Stimulated activated CD4-positive, alpha-beta T cell treated with anti-CD3 and anti-CD28 coated beads, Interleukin-2, amount 100 ng/mL, for 48 hours (primary cell): ENCODE measurements at regions not wholly inside any gene's neighbourhood (a gene's known extent, or its start where the extent isn't known, plus 50 kb on each side); places are given as distances from the start of the nearest gene placed in this dataset.

ENCODE experiments used
- DNase-seq, 2 donors: peaks; one replicate each; pipeline ENCODE4 v3.0.0-alpha.2; 2020

- no peak for DNase-seq
Measured at GRCh38 chr12:13486794-13487193, 290.3 kb downstream of the EMP1 start.

- DNase-seq: no peak
Measured at GRCh38 chr12:13478650-13479181, 282.2 kb downstream of the EMP1 start.

DNA sequence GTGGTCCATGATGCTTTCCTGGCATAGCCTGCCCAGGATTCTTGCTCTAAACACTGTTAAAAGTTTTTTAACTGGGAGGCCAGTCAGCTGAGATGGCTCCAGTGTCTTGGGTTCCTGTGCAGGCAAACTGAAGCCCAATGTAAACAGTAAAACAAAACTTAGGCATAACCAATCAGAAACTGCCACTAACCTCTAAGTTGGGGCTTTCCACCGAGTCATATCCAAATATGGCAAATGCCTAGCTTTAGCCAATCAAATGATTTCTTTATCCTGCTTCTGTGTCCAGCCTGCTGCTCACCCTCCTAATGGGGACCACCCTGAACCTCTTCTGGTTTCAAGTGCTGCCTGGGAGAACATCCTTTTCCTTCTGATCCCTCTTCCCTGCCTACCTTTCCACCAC is 277.9 kb downstream of the EMP1 start:
- DNase-seq: no peak

GRCh38 chr12:13472690-13473089 is 276.2 kb downstream of the EMP1 start:
- no peak for DNase-seq

DNA sequence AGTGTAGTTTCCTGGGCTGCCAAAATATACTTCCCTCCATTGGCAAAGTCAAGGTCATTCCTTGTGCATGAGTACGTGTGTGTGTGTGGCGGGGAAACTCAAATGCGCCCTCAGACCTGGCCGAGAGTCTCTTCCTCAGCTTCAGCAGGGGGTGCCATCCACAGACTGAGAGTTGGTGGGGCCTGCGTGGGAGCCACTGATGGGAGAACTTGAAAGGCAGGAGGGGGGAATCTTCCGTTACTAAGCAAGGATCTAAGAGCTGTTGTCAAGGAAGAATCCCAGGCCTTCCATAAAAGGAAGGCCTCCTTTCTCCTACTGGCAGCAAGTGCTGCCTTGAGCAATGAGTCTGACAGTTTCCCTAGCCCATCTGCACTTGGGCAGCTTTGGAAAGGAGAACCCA is 274.9 kb downstream of the EMP1 start:
- DNase-seq: no peak

- no peak for DNase-seq
Measured at GRCh38 chr12:13465635-13466034, 269.1 kb downstream of the EMP1 start.

GRCh38 chr12:13463189-13463588 is 266.7 kb downstream of the EMP1 start:
- DNase-seq: no peak

- DNase-seq: no peak
Measured at GRCh38 chr12:13462450-13462849, 265.9 kb downstream of the EMP1 start.

DNA sequence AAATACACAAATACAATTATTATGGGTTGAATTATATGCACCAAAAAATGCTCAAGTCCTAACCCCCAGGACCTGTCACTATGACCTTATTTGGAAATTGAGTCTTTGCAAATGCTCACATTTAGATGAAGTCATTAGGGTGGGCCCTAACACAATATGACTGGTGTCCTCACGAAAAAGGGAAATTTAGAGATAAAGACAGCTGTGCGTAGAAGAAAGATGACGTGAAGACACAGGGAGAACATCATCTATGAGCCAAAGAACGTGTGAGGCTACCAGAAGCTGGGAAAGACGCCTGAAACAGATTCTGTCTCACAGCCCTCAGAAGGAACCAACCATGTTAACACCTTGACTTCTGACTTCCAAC is 259.2 kb downstream of the EMP1 start:
- DNase-seq: no peak

DNA sequence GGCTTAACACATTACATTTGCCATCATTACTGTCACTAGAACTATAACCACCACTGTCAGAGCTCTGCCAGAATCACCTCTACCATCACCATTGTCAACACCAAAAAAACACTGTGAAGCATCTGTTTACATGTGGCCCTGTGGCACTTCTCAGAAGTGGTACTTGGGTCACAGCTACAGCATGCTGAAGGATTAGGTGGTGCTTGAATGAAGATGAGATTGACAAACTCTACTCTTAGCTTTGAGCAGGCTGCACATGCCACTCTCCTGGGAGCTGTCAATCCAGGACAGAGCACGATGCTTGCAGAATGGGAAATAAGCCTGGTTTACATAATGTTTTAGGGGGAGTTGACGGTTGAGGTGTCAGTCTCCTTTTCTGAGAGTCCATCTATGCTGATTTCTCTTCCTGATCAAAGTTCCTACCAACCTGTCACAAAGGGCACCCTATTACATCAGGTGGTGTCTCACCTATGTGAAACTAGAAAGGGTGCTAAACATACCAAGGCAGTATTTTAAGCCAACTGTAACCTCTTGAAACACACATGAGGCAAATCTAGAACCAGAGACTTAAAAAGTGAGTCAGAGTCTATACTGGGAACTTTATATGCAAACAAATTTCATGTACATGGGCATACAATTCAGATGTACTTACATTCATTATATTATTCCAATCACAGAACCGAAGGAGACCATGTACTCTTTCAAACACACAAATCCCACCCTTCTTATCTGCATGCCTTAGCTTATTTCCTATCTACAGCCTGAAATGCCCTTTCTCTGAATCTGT is 258.7 kb downstream of the EMP1 start:
- no peak for DNase-seq

- DNase-seq: no peak
Measured at GRCh38 chr12:13452955-13453570, 256.5 kb downstream of the EMP1 start.

- DNase-seq: no peak
Measured at GRCh38 chr12:13451776-13452175, 255.2 kb downstream of the EMP1 start.

GRCh38 chr12:13450231-13451080 is 253.9 kb downstream of the EMP1 start:
- no peak for DNase-seq

DNA sequence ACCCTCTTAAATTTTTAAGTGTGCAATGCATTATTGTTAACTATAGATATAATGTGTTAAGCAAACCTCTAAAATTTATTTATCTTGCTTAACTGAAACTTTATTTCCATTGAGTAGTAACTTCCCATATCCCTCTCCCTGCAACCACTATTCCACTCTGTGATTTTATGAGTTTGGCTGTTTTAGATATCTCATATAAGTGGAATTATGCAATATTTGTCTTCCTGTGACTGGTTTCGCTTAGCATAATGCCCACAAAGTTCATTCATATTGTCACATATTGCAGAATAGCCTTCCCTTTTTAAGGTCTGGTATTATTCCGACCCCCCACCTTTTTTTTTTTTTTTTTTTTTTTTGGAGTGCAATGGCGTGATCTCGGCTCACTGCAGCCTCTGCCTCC is 247.6 kb downstream of the EMP1 start:
- no peak for DNase-seq

- no peak for DNase-seq
Measured at GRCh38 chr12:13443498-13443897, 247.0 kb downstream of the EMP1 start.

DNA sequence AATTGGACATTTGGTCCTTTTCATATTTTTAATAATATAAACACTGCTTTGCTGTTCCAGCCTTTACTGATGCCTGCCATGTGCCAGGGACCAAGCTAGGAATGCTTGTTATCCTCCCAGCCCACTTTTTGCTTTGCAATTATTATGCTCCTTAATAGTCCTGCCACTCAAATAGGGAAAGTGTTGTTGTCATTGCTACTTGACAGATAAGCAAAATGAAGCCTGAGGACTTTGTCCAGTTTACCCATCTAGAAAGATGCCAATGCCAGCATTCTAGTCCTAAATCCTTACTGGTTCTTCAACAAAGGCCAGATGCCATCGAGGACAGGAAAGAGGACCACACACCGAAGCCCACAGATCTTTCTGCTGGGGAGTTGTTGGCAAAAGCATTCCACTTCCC is 246.5 kb downstream of the EMP1 start:
- no peak for DNase-seq

DNA sequence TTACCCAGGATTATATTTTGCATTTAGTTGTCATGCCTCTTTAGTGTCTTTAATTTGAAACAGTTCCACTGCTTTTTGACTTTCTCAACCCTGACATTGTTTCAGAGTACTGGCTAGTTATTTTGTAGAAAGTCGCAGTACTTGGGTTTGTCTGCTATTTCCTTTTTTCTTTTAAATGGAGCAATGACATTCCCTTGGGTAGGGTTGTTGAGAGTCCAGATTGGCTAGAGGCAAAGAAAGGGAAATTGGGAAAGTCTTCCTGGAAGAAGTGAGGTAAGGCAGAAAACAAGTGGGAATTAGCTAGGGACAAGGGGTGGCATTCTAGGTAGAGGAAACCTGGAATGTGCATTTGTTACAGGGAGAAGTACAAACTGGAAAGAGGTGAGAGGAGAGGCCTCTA is 245.9 kb downstream of the EMP1 start:
- no peak for DNase-seq

GRCh38 chr12:13440844-13441243 is 244.3 kb downstream of the EMP1 start:
- no peak for DNase-seq

GRCh38 chr12:13437541-13437940 is 241.0 kb downstream of the EMP1 start:
- no peak for DNase-seq

- DNase-seq: no peak
Measured at GRCh38 chr12:13436696-13437391, 240.3 kb downstream of the EMP1 start.

DNA sequence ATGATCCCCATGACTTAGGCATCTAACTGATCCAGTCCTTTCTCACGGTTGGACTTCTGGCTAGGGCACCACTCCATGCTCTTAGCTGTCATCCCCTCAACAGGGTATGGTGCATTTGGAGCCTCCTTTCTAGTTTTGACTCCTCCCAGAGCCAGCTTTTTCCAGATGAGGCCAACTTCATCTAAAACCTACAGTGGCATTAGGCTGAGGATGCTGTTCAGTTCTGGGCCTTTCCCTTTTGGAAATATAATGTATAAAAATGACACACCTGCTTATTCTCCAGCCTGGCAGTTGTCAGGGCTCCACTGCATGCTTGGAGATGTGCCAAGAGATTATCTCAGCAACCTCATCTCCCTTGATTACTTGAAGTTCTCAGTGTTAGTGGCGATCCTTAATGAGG is 239.7 kb downstream of the EMP1 start:
- DNase-seq: no peak

- no peak for DNase-seq
Measured at GRCh38 chr12:13435235-13435933, 238.9 kb downstream of the EMP1 start.
